ENCODE measurements at regions not wholly inside any gene's neighbourhood (a gene's known extent, or its start where the extent isn't known, plus 50 kb on each side); places are given as distances from the start of the nearest gene placed in this dataset.

DNA sequence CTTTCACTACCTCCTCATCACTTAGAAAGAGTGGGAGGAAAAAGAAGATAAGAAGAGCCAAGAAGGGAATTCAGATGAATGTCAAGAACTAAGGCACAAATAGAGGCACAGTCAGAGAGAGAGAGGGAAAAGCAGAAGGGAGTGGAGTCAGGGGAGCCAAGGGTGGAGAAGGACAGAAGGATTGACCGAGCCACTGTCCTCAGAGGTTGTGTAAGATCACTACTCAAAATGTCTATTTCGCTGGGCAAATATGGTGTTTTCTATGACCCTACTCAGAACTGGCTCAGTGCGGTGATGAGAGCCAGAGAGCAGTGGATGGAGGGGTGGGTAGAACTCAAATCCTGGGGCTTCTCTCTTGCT is 139.2 kb upstream of the HS3ST2 start:
- TF ChIP-seq, protein P1, sequence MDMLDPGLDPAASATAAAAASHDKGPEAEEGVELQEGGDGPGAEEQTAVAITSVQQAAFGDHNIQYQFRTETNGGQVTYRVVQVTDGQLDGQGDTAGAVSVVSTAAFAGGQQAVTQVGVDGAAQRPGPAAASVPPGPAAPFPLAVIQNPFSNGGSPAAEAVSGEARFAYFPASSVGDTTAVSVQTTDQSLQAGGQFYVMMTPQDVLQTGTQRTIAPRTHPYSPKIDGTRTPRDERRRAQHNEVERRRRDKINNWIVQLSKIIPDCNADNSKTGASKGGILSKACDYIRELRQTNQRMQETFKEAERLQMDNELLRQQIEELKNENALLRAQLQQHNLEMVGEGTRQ (IDR thresholded peaks at IDR 0.05; ENCODE audit: low read depth, low read length), result no peak
- TF ChIP-seq, protein P2, sequence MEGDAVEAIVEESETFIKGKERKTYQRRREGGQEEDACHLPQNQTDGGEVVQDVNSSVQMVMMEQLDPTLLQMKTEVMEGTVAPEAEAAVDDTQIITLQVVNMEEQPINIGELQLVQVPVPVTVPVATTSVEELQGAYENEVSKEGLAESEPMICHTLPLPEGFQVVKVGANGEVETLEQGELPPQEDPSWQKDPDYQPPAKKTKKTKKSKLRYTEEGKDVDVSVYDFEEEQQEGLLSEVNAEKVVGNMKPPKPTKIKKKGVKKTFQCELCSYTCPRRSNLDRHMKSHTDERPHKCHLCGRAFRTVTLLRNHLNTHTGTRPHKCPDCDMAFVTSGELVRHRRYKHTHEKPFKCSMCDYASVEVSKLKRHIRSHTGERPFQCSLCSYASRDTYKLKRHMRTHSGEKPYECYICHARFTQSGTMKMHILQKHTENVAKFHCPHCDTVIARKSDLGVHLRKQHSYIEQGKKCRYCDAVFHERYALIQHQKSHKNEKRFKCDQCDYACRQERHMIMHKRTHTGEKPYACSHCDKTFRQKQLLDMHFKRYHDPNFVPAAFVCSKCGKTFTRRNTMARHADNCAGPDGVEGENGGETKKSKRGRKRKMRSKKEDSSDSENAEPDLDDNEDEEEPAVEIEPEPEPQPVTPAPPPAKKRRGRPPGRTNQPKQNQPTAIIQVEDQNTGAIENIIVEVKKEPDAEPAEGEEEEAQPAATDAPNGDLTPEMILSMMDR (conservative IDR thresholded peaks at IDR 0.05; ENCODE audit: low read depth, low read length), result no peak
- TF ChIP-seq POLR2A (IDR thresholded peaks at IDR 0.05; ENCODE audit: low read depth, low read length) (no peak), FOS (IDR thresholded peaks at IDR 0.05; ENCODE audit: low read depth, low read length) (no peak), SMC3 (IDR thresholded peaks at IDR 0.05; ENCODE audit: low read depth, low read length) (no peak), CEBPB (IDR thresholded peaks at IDR 0.05; ENCODE audit: low read depth, low read length) (no peak), MAFK (IDR thresholded peaks at IDR 0.05; ENCODE audit: low read depth, low read length) (no peak), RAD21 (IDR thresholded peaks at IDR 0.05; ENCODE audit: low read length) (no peak), BHLHE40 (IDR thresholded peaks at IDR 0.05; ENCODE audit: low read depth, low read length) (no peak), RFX5 (IDR thresholded peaks at IDR 0.05; ENCODE audit: low read depth, low read length) (no peak)
- TF ChIP-seq, protein P3, sequence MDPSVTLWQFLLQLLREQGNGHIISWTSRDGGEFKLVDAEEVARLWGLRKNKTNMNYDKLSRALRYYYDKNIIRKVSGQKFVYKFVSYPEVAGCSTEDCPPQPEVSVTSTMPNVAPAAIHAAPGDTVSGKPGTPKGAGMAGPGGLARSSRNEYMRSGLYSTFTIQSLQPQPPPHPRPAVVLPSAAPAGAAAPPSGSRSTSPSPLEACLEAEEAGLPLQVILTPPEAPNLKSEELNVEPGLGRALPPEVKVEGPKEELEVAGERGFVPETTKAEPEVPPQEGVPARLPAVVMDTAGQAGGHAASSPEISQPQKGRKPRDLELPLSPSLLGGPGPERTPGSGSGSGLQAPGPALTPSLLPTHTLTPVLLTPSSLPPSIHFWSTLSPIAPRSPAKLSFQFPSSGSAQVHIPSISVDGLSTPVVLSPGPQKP (IDR thresholded peaks at IDR 0.05; ENCODE audit: borderline replicate concordance, low read depth, low read length), result no peak
